ENCODE measurements at regions not wholly inside any gene's neighbourhood (a gene's known extent, or its start where the extent isn't known, plus 50 kb on each side); places are given as distances from the start of the nearest gene placed in this dataset.

DNA sequence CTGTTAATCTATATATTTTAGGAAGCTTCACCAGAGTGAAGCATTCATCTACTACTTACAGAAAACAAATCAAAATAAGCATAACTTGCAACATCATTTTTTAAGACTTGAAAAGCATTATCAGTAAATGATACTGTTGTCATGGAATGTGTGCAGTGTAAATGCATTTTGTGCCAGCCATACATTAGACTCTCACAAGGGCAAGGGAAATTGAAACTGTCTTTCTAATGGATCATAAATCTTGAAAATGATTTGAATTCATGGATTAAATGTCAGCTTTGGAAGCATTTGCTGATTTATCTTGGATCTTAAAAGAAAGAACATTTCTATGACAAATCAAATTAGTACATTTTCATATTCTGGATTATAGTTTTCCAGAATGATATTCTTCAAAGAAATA lies 338.3 kb upstream of the SGO1 start:
- no peak for TF ChIP-seq PKNOX1 (IDR thresholded peaks at IDR 0.05)
- TF ChIP-seq L3MBTL2 (conservative IDR thresholded peaks at IDR 0.05), result no peak
- TF ChIP-seq SUZ12 (IDR thresholded peaks at IDR 0.05), result no peak
- no peak for TF ChIP-seq FOXM1 (IDR thresholded peaks at IDR 0.05; ENCODE audit: borderline replicate concordance)
- no peak for TF ChIP-seq ZNF384 (IDR thresholded peaks at IDR 0.05)
- TF ChIP-seq SP1 (IDR thresholded peaks at IDR 0.05), result no peak
- TF ChIP-seq ARNT (IDR thresholded peaks at IDR 0.05), result no peak
- TF ChIP-seq BHLHE40 (IDR thresholded peaks at IDR 0.05; ENCODE audit: borderline replicate concordance), result no peak
- no peak for TF ChIP-seq FOXK2 (IDR thresholded peaks at IDR 0.05)
- TF ChIP-seq HDGF (IDR thresholded peaks at IDR 0.05; ENCODE audit: borderline replicate concordance), result no peak
- TF ChIP-seq NFRKB (IDR thresholded peaks at IDR 0.05), result no peak
- TF ChIP-seq FOXA1 (IDR thresholded peaks at IDR 0.05), result no peak
- TF ChIP-seq TARDBP (IDR thresholded peaks at IDR 0.05), result no peak
- no peak for TF ChIP-seq ELF4 (IDR thresholded peaks at IDR 0.05)

Data from HEK293T (cell line).